OCI-LY3 (cell line): ENCODE measurements at regions not wholly inside any gene's neighbourhood (a gene's known extent, or its start where the extent isn't known, plus 50 kb on each side); places are given as distances from the start of the nearest gene placed in this dataset.

ENCODE experiments used
- H2AFZ ChIP-seq: fragments of 200-600, 300-600 bp; shearing (Covaris generic); 2 replicates; pipeline ENCODE4 v1.6.0; 2014; ENCODE audit warnings: antibody characterized with exemption, low read depth, low read length
- H3K27ac ChIP-seq: fragments of 200-600, 300-600 bp; sonication (generic); 2 replicates; pipeline ENCODE4 v1.5.1; 2014; ENCODE audit warnings: mild to moderate bottlenecking, low read length, moderate library complexity, mixed read lengths
- H3K27me3 ChIP-seq: fragments of 200-600, 300-600 bp; sonication (generic); 2 replicates; pipeline ENCODE4 v1.6.1; 2014; ENCODE audit warnings: low read depth, low read length, mixed read lengths
- H3K36me3 ChIP-seq: fragments of 200-600, 300-600 bp; sonication (generic); replicated peaks from 2 replicates; pipeline ENCODE3; 2014; ENCODE audit warnings: low read depth, low read length, mixed read lengths
- H3K4me1 ChIP-seq: fragments of 300-600, 200-600 bp; sonication (generic); 2 replicates; pipeline ENCODE4 v1.6.1; 2014; ENCODE audit warnings: low read length, mixed read lengths
- H3K4me2 ChIP-seq: fragments of 200-600, 300-600 bp; sonication (generic); 2 replicates; pipeline ENCODE4 v1.6.1; 2014; ENCODE audit warnings: low read length, mixed read lengths
- H3K4me3 ChIP-seq: fragments of 300-600, 200-600 bp; sonication (generic); 2 replicates; pipeline ENCODE4 v1.5.1; 2014; ENCODE audit warnings: antibody characterized with exemption, mild to moderate bottlenecking, low read length, moderate library complexity
- H3K79me2 ChIP-seq: fragments of 300-600, 200-600 bp; shearing (Covaris generic); 2 replicates; pipeline ENCODE4 v1.6.1; 2014; ENCODE audit warnings: mild to moderate bottlenecking, low read length, mixed read lengths
- H3K9ac ChIP-seq: fragments of 300-600, 200-600 bp; shearing (Covaris generic); 2 replicates; pipeline ENCODE4 v1.6.0; 2014; ENCODE audit warnings: mild to moderate bottlenecking, low read length, moderate library complexity
- H3K9me3 ChIP-seq: fragments of 200-600, 300-600 bp; shearing (Covaris generic); 2 replicates; pipeline ENCODE4 v1.6.1; 2014; ENCODE audit warnings: low read length, mixed read lengths; ENCODE audit not compliant: insufficient read depth
- H4K20me1 ChIP-seq: fragments of 200-600, 300-600 bp; sonication (generic); 2 replicates; pipeline ENCODE4 v1.6.1; 2016; ENCODE audit warnings: low read length, mixed read lengths; ENCODE audit not compliant: insufficient read depth
- EZH2phosphoT487 ChIP-seq: fragments of 200-600 bp; shearing (Covaris generic); IDR thresholded peaks from 2 replicates; pipeline ENCODE4 v1.6.1; 2018; ENCODE audit warnings: antibody characterized with exemption, mixed run types, low read depth
- TF ChIP-seq, protein P1 (sequence below): fragments of 200-600, 300-600 bp; sonication (generic); IDR thresholded peaks from 2 replicates; pipeline ENCODE4 v1.5.1; 2014; ENCODE audit warnings: antibody characterized with exemption, low read length, low read depth

DNA sequence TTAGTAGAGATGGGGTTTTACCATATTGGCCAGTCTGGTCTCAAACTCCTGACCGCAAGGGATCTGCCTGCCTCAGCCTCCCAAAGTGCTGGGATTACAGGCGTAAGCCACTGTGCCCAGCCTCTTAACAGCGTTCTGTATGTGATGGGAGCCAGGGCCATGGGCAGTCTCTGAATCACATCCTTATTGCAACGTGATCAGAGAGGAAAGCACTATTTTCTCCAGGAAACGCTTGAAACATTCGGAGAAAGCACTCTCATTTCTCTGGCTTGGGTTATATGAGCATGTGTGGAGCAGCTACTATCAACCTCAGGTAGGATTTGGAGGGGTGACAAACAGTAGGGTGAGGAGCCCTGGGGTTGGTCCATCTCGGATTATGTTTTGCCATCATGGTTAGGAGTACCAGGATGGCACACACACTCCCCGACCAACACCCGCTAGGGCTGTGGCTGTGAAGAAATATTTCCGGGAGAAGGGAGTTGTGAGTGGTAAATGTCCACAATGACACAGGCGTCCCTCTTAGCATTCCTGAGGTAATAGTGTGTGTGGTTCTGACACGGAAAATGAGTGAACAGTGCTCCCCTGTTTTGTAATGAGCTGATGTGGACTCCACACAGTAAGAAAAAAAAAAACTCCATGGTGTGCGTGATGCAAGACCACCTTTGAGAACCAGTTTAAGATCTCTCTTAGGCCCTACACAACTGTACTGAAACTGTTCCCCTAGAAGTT, 406.2 kb upstream of the ZNF608 start:
- Histone ChIP-seq H3K9ac (no peak overlapping the region), H3K4me2 (no peak overlapping the region), H4K20me1 (no peaks in the 10 kb centered on the region), H3K79me2 (no peaks in the 10 kb centered on the region), H3K27me3 (no peaks in the 10 kb centered on the region), H3K36me3 (no peaks in the 10 kb centered on the region), H2AFZ (no peak overlapping the region), H3K4me1 (peaks cover 12% of the 10 kb centered on the region), H3K27ac (no peak overlapping the region), H3K4me3 (no peak overlapping the region), H3K9me3 (no peaks in the 10 kb centered on the region)
- TF ChIP-seq, protein P1, sequence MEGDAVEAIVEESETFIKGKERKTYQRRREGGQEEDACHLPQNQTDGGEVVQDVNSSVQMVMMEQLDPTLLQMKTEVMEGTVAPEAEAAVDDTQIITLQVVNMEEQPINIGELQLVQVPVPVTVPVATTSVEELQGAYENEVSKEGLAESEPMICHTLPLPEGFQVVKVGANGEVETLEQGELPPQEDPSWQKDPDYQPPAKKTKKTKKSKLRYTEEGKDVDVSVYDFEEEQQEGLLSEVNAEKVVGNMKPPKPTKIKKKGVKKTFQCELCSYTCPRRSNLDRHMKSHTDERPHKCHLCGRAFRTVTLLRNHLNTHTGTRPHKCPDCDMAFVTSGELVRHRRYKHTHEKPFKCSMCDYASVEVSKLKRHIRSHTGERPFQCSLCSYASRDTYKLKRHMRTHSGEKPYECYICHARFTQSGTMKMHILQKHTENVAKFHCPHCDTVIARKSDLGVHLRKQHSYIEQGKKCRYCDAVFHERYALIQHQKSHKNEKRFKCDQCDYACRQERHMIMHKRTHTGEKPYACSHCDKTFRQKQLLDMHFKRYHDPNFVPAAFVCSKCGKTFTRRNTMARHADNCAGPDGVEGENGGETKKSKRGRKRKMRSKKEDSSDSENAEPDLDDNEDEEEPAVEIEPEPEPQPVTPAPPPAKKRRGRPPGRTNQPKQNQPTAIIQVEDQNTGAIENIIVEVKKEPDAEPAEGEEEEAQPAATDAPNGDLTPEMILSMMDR, result no peak
- no peak for TF ChIP-seq EZH2phosphoT487

DNA sequence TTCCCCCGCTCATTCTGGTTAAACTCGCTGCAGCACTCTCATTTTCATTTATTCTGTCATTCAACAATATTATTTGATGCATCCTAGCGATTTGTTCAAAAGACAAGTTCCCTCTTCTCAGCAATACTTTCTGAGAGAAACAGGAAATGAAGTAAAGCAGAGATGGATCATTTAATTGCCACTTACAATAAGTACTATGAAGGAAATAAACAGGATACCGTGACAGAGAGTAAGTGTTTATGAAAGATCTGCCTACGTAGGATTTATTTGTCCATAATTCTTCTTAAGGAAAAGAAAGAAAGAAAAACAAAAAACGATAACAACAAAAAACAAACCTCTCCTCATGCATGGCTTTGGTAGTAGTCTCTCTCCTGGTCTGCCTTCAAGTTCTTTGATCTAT, 406.8 kb upstream of the ZNF608 start:
- Histone ChIP-seq H3K4me3 (no peak overlapping the region), H3K9ac (no peak overlapping the region), H3K4me1 (peaks cover 12% of the 10 kb centered on the region), H3K36me3 (no peaks in the 10 kb centered on the region), H3K27me3 (no peaks in the 10 kb centered on the region), H2AFZ (no peak overlapping the region), H3K4me2 (no peak overlapping the region), H3K27ac (no peak overlapping the region), H3K79me2 (no peaks in the 10 kb centered on the region), H4K20me1 (no peaks in the 10 kb centered on the region), H3K9me3 (no peaks in the 10 kb centered on the region)
- TF ChIP-seq EZH2phosphoT487, result no peak
- TF ChIP-seq, protein P1, result no peak

DNA sequence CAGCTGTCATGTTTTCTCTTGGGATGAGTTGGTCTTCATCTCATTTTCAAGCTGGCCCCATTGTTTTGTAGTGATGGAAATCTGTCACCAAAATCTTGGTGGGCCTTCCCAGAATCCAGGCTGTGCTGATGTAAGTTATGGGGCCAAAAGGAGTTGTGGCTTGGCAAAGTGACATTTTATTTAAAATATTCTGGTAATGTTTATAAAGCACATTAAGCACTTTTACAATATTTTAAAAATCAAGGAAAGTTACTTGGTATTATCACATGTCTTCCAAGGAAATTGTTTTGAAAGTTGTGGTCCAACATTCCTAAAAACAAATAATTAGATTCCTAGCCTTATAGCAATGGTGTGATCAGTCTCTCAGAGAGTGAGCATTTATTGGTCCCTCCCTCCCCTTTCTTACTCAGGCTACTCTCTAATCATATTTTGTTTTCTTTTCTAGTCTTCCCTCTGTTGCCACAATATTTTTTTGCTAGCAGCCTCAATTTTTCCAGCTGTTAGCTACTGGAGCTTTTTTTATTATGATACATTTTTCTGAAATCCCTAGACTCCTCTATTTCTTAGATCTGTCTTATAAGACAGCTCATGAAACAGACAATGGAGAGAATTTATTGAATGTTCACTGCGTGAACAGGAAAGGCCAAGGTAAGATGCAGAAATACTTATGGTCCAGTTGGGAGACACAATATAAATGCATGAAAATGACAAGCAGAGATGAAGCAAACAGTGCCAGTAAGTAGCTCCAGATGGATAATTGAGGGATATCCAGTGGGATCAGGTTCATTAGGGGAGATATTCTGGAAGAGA, 408.1 kb upstream of the ZNF608 start:
- H3K27ac ChIP-seq, result no peak overlapping the region

More for the DNA sequence above, 408.1 kb upstream of the ZNF608 start:
- Histone ChIP-seq H3K4me2 (no peak overlapping the region), H3K79me2 (no peaks in the 10 kb centered on the region), H3K36me3 (no peaks in the 10 kb centered on the region), H3K4me3 (no peak overlapping the region), H3K4me1 (peaks cover 12% of the 10 kb centered on the region), H3K9ac (no peak overlapping the region), H3K9me3 (no peaks in the 10 kb centered on the region), H2AFZ (no peak overlapping the region), H3K27me3 (no peaks in the 10 kb centered on the region), H4K20me1 (no peaks in the 10 kb centered on the region)
- TF ChIP-seq, protein P1, result no peak
- TF ChIP-seq EZH2phosphoT487, result no peak
